OCI-LY1 (cell line): ENCODE measurements at regions not wholly inside any gene's neighbourhood (a gene's known extent, or its start where the extent isn't known, plus 50 kb on each side); places are given as distances from the start of the nearest gene placed in this dataset.

Source experiments
- H2AFZ ChIP-seq: fragments of 200-600 bp; sonication (generic), shearing (Covaris generic); 2 replicates; pipeline ENCODE4 v1.6.0; 2014; ENCODE audit warnings: antibody characterized with exemption, mild to moderate bottlenecking, low read length
- H3F3A ChIP-seq: fragments of 200-600 bp; sonication (generic), shearing (Covaris generic); 2 replicates; pipeline ENCODE4 v1.6.0; 2014; ENCODE audit warnings: mild to moderate bottlenecking, antibody characterized with exemption, low read length, moderate library complexity; ENCODE audit not compliant: insufficient read depth
- H3K27ac ChIP-seq: fragments of 200-600 bp; sonication (generic); 2 replicates; pipeline ENCODE4 v1.5.1; 2014; ENCODE audit warnings: low read length, mixed run types, mild to moderate bottlenecking, low read depth; ENCODE audit not compliant: poor library complexity, severe bottlenecking
- H3K27me3 ChIP-seq: fragments of 200-600 bp; sonication (generic); 2 replicates; pipeline ENCODE4 v1.6.0; 2014; ENCODE audit warnings: antibody characterized with exemption, mild to moderate bottlenecking, low read length, moderate library complexity; ENCODE audit not compliant: insufficient read depth
- H3K36me3 ChIP-seq: fragments of 200-600 bp; sonication (generic); 2 replicates; pipeline ENCODE4 v1.6.1; 2014; ENCODE audit warnings: mild to moderate bottlenecking, antibody characterized with exemption, low read length, moderate library complexity, mixed read lengths; ENCODE audit not compliant: insufficient read depth
- H3K4me1 ChIP-seq: fragments of 200-600 bp; sonication (generic); 2 replicates; pipeline ENCODE4 v1.5.1; 2014; ENCODE audit warnings: mild to moderate bottlenecking, low read length, moderate library complexity; ENCODE audit not compliant: insufficient read depth, severe bottlenecking
- H3K4me2 ChIP-seq: fragments of 200-600 bp; sonication (generic), shearing (Covaris generic); 2 replicates; pipeline ENCODE4 v1.6.1; 2014; ENCODE audit warnings: low read length
- H3K4me3 ChIP-seq: fragments of 200-600 bp; sonication (generic); 2 replicates; pipeline ENCODE4 v1.5.1; 2014; ENCODE audit warnings: low read length, low read depth, mild to moderate bottlenecking, mixed read lengths; ENCODE audit not compliant: poor library complexity, severe bottlenecking
- H3K79me2 ChIP-seq: fragments of 200-600 bp; shearing (Covaris generic); 2 replicates; pipeline ENCODE4 v1.6.1; 2016; ENCODE audit warnings: mixed run types, low read length, mixed read lengths; ENCODE audit not compliant: insufficient read depth
- H3K9ac ChIP-seq: fragments of 200-600 bp; sonication (generic), shearing (Covaris generic); 2 replicates; pipeline ENCODE4 v1.6.1; 2014; ENCODE audit warnings: mild to moderate bottlenecking, low read length, mixed read lengths
- H3K9me2 ChIP-seq: fragments of 200-600 bp; sonication (generic), shearing (Covaris generic); 2 replicates; pipeline ENCODE4 v1.6.1; 2014; ENCODE audit warnings: low read depth, mild to moderate bottlenecking, low read length, mixed read lengths
- H3K9me3 ChIP-seq: fragments of 200-600 bp; shearing (Covaris generic); 2 replicates; pipeline ENCODE4 v1.6.1; 2014; ENCODE audit warnings: low read length, mixed read lengths
- H4K20me1 ChIP-seq: fragments of 200-600 bp; sonication (generic), shearing (Covaris generic); 2 replicates; pipeline ENCODE4 v1.6.0; 2016; ENCODE audit warnings: mild to moderate bottlenecking, low read length; ENCODE audit not compliant: insufficient read depth
- EZH2 ChIP-seq: fragments of 200-600 bp; sonication (generic), shearing (Covaris generic); IDR thresholded peaks from 2 replicates; pipeline ENCODE4 v1.8.0; 2017; ENCODE audit warnings: borderline replicate concordance, mixed run types, mild to moderate bottlenecking, antibody characterized with exemption, low read length, moderate library complexity, mixed read lengths
- TF ChIP-seq, protein P1 (sequence below): fragments of 200-600 bp; sonication (generic), shearing (Covaris generic); IDR thresholded peaks from 2 replicates; pipeline ENCODE4 v1.5.1; 2017; ENCODE audit warnings: mild to moderate bottlenecking, antibody characterized with exemption, low read length, moderate library complexity, mixed read lengths

GRCh38 chr7:133185512-133185911 lies 67.4 kb upstream of the EXOC4 start:
- H3K9me2 ChIP-seq = no peaks in the 10 kb centered on the region
- no peak overlapping the region for H3K4me2 ChIP-seq
- TF ChIP-seq EZH2 = no peak
- TF ChIP-seq, protein P1, sequence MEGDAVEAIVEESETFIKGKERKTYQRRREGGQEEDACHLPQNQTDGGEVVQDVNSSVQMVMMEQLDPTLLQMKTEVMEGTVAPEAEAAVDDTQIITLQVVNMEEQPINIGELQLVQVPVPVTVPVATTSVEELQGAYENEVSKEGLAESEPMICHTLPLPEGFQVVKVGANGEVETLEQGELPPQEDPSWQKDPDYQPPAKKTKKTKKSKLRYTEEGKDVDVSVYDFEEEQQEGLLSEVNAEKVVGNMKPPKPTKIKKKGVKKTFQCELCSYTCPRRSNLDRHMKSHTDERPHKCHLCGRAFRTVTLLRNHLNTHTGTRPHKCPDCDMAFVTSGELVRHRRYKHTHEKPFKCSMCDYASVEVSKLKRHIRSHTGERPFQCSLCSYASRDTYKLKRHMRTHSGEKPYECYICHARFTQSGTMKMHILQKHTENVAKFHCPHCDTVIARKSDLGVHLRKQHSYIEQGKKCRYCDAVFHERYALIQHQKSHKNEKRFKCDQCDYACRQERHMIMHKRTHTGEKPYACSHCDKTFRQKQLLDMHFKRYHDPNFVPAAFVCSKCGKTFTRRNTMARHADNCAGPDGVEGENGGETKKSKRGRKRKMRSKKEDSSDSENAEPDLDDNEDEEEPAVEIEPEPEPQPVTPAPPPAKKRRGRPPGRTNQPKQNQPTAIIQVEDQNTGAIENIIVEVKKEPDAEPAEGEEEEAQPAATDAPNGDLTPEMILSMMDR = no peak
- H3K79me2 ChIP-seq = no peaks in the 10 kb centered on the region
- H3K9me3 ChIP-seq = no peaks in the 10 kb centered on the region
- no peak overlapping the region for H3K4me3 ChIP-seq
- H4K20me1 ChIP-seq = no peaks in the 10 kb centered on the region
- no peak overlapping the region for H3K9ac ChIP-seq
- no peaks in the 10 kb centered on the region for H3K36me3 ChIP-seq
- H2AFZ ChIP-seq = no peak overlapping the region
- no peaks in the 10 kb centered on the region for H3K4me1 ChIP-seq
- H3F3A ChIP-seq = no peaks in the 10 kb centered on the region
- no peaks in the 10 kb centered on the region for H3K27me3 ChIP-seq
- H3K27ac ChIP-seq = no peak overlapping the region

- H3K4me1 ChIP-seq = no peaks in the 10 kb centered on the region
- no peak overlapping the region for H2AFZ ChIP-seq
- H3F3A ChIP-seq = no peaks in the 10 kb centered on the region
- H3K27me3 ChIP-seq = no peaks in the 10 kb centered on the region
- H3K4me3 ChIP-seq = no peak overlapping the region
- H3K27ac ChIP-seq = no peak overlapping the region
- no peaks in the 10 kb centered on the region for H3K9me3 ChIP-seq
- H3K79me2 ChIP-seq = no peaks in the 10 kb centered on the region
- H3K9ac ChIP-seq = no peak overlapping the region
- H3K4me2 ChIP-seq = no peak overlapping the region
- H3K9me2 ChIP-seq = no peaks in the 10 kb centered on the region
- TF ChIP-seq, protein P1 = no peak
- TF ChIP-seq EZH2 = no peak
- H3K36me3 ChIP-seq = no peaks in the 10 kb centered on the region
- H4K20me1 ChIP-seq = no peaks in the 10 kb centered on the region
Measured at GRCh38 chr7:133186060-133186459, 66.8 kb upstream of the EXOC4 start.

GRCh38 chr7:133190172-133190528 lies 62.7 kb upstream of the EXOC4 start:
- no peaks in the 10 kb centered on the region for H3K79me2 ChIP-seq
- peaks cover 14% of the 10 kb centered on the region for H3K9me3 ChIP-seq
- H3K4me3 ChIP-seq = no peak overlapping the region
- H3K9ac ChIP-seq = no peak overlapping the region
- H4K20me1 ChIP-seq = no peaks in the 10 kb centered on the region
- no peak overlapping the region for H2AFZ ChIP-seq
- TF ChIP-seq EZH2 = no peak
- TF ChIP-seq, protein P1 = no peak
- no peak overlapping the region for H3K27ac ChIP-seq
- no peaks in the 10 kb centered on the region for H3K9me2 ChIP-seq
- H3K36me3 ChIP-seq = no peaks in the 10 kb centered on the region
- no peak overlapping the region for H3K4me2 ChIP-seq
- H3F3A ChIP-seq = no peaks in the 10 kb centered on the region
- H3K27me3 ChIP-seq = peaks cover 6% of the 10 kb centered on the region; the same call in 1 of the 2 replicates
- no peaks in the 10 kb centered on the region for H3K4me1 ChIP-seq
